Breast epithelium (tissue), 4 donors: ENCODE measurements at regions not wholly inside any gene's neighbourhood (a gene's known extent, or its start where the extent isn't known, plus 50 kb on each side); places are given as distances from the start of the nearest gene placed in this dataset.
"Not testable (repeated sequence)": the region's sequence is repeated elsewhere in the genome, so short reads cannot be mapped to it uniquely, and the experiment has no call there.

ENCODE experiments used
- DNase-seq, 2 donors: peaks; one replicate each; pipeline ENCODE4 v3.0.0-alpha.2; 2019; ENCODE audit warnings: low spot score in 2 of 2
- H3K27ac ChIP-seq, 2 donors: fragments of 200-600 bp; sonication (generic) in 1 of 2; one replicate each; pipeline ENCODE4 v1.5.1; 2016 to 2019; ENCODE audit warnings: mild to moderate bottlenecking in 1 of 2
- H3K27me3 ChIP-seq, 2 donors: fragments of 200-600 bp; sonication (generic) in 1 of 2; one replicate each; pipeline versions ENCODE4 v1.5.1 to v1.6.0; 2017 to 2019; ENCODE audit warnings: control low read depth in 1 of 2, mild to moderate bottlenecking in 1 of 2
- H3K36me3 ChIP-seq: fragments of 200-600 bp; one replicate; pipeline ENCODE4 v1.5.1; 2019
- H3K4me1 ChIP-seq, 2 donors: fragments of 200-600 bp; sonication (generic); one replicate each; pipeline ENCODE4 v1.5.1; 2016 to 2019; ENCODE audit warnings: control low read depth in 1 of 2
- H3K4me3 ChIP-seq, 3 donors: fragments of 200-600 bp; sonication (generic); 1 replicate in 2 of 3; 2 replicates in 1 of 3; pipeline ENCODE4 v1.5.1; 2016 to 2019; ENCODE audit warnings: mild to moderate bottlenecking in 3 of 3, moderate library complexity in 2 of 3
- H3K9me3 ChIP-seq, 2 donors: fragments of 200-600 bp; sonication (generic) in 1 of 2; one replicate each; pipeline ENCODE4 v1.5.1; 2016 to 2019; ENCODE audit warnings: control low read depth in 1 of 2
- CTCF ChIP-seq, 3 donors: fragments of 450-650 bp; IDR thresholded peaks; one replicate each; pipeline ENCODE4 v1.5.1; 2016 to 2017; ENCODE audit warnings: antibody characterized with exemption in 3 of 3, mild to moderate bottlenecking in 3 of 3, moderate library complexity in 3 of 3
- POLR2A ChIP-seq: fragments of 450-650 bp; IDR thresholded peaks from one replicate; pipeline ENCODE4 v1.6.1; 2016; ENCODE audit warnings: antibody characterized with exemption, mild to moderate bottlenecking, moderate library complexity
- POLR2AphosphoS5 ChIP-seq, 3 donors: sonication (generic); formaldehyde crosslinking; IDR thresholded peaks; one replicate each; pipeline ENCODE4 v1.6.1; 2017; ENCODE audit warnings: antibody characterized with exemption in 3 of 3
- intact Hi-C: fragments of 100-400 bp; cut with DNase I; formaldehyde crosslinking; loops from one replicate; pipeline ENCODE4 v1.15.1; 2023; ENCODE audit warnings: low total_unique reads

DNA sequence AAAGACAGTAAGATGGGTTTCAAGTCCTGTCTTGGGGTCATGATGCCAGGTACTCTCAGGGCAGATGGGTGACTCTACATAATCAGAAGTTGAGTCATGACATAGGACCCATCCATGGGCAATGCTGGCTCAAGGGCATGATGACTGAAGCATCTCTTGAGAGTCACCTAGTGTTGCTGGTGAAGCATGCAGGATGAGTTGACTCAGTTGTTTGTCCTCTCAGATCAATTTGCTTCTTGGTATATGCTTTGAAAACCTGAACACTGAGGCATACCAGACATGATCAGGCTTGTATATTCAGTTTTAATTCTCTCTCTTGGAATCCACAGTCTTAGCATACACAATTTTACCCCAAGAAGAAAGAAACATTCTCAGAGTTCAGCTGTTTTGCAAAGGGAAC lies 658.9 kb upstream of the NXPH2 start:
- Histone ChIP-seq H3K9me3 (no peaks in the 10 kb centered on the region), H3K27me3 (no peaks in the 10 kb centered on the region), H3K4me1 (no peaks in the 10 kb centered on the region), H3K27ac (no peak overlapping the region), H3K36me3 (no peaks in the 10 kb centered on the region), H3K4me3 (no peak overlapping the region)
- TF ChIP-seq CTCF (IDR thresholded peaks at IDR 0.05) = no peak
- TF ChIP-seq POLR2A = no peak
- intact Hi-C loops = no loop called here
- DNase-seq = no peak

- no peaks in the 10 kb centered on the region for H3K27me3 ChIP-seq
- H3K4me3 ChIP-seq = no peak overlapping the region
- TF ChIP-seq POLR2AphosphoS5 (IDR thresholded peaks at IDR 0.05) (no peak), CTCF (IDR thresholded peaks at IDR 0.05) (no peak), POLR2A (no peak)
- DNase-seq = no peak
- H3K36me3 ChIP-seq = no peaks in the 10 kb centered on the region
- no peaks in the 10 kb centered on the region for H3K4me1 ChIP-seq
- no peak overlapping the region for H3K27ac ChIP-seq
- intact Hi-C loops = no loop called here
- H3K9me3 ChIP-seq = no peaks in the 10 kb centered on the region
Observed at GRCh38 chr2:139438478-139438877, 658.3 kb upstream of the NXPH2 start.

GRCh38 chr2:139427164-139427563 lies 647.0 kb upstream of the NXPH2 start:
- DNase-seq = no peak
- no peak overlapping the region for H3K27ac ChIP-seq
- no peaks in the 10 kb centered on the region for H3K4me1 ChIP-seq
- no peaks in the 10 kb centered on the region for H3K27me3 ChIP-seq
- no peaks in the 10 kb centered on the region for H3K9me3 ChIP-seq
- intact Hi-C loops = no loop called here
- no peaks in the 10 kb centered on the region for H3K36me3 ChIP-seq
- H3K4me3 ChIP-seq = no peak overlapping the region
- TF ChIP-seq POLR2A = no peak
- no peak for TF ChIP-seq POLR2AphosphoS5 (IDR thresholded peaks at IDR 0.05)
- no peak for TF ChIP-seq CTCF (IDR thresholded peaks at IDR 0.05)

DNA sequence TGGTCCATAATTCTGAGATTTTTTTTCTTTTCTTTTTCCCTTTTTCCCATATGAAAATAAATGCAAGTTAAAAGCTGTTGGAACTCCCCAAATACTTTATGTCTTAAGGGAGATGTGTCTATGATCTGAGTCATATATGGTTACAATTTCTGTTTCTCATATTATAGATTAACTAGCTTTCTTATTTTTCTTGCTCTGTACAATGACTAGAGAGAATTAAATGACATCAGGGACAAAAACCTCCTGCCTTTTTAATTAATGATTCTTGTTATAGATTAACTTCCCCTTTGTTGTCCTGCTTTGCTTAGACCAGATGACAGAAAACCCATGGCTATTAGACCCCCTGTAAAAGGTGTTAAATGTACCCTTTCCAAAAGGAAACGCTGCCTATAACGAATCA lies 643.9 kb upstream of the NXPH2 start:
- Histone ChIP-seq H3K4me3 (no peak overlapping the region), H3K27me3 (no peaks in the 10 kb centered on the region), H3K36me3 (no peaks in the 10 kb centered on the region), H3K9me3 (no peaks in the 10 kb centered on the region), H3K4me1 (no peaks in the 10 kb centered on the region), H3K27ac (no peak overlapping the region)
- TF ChIP-seq POLR2A (no peak), POLR2AphosphoS5 (IDR thresholded peaks at IDR 0.05) (no peak)
- intact Hi-C loops = no loop called here
- DNase-seq = no peak

DNA sequence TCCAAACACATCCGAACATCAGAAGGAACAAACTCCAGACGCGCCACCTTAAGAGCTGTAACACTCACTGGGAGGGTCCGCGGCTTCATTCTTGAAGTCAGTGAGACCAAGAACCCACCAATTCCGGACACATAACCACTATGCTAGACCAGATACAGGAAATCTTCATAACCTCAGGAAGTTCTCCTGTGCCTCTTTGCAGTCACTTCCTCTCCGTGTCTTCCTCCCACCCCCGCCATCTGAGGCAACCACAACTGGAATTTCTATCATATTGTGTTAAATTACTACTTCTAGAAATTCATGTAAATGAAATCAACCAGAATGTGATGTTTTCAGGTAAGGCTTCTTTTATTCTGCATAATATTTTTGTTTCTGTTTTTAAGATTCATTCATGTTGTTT lies 631.0 kb upstream of the NXPH2 start:
- no peak for TF ChIP-seq POLR2A
- no peak for TF ChIP-seq CTCF (IDR thresholded peaks at IDR 0.05)
- TF ChIP-seq POLR2AphosphoS5 (IDR thresholded peaks at IDR 0.05) = no peak
- Histone ChIP-seq H3K36me3 (no peaks in the 10 kb centered on the region), H3K4me1 (no peaks in the 10 kb centered on the region), H3K4me3 (no peak overlapping the region), H3K9me3 (peaks cover 0 to 12% of the 10 kb centered on the region in 2 donors), H3K27ac (no peak overlapping the region), H3K27me3 (no peaks in the 10 kb centered on the region)
- no peak for DNase-seq
- intact Hi-C loops = no loop called here

- intact Hi-C loops, H3K36me3 ChIP-seq, H3K4me3 ChIP-seq, H3K4me1 ChIP-seq, H3K27me3 ChIP-seq, DNase-seq, H3K27ac ChIP-seq: not testable (repeated sequence)
- peaks cover 0 to 12% of the 10 kb centered on the region in 2 donors for H3K9me3 ChIP-seq
Observed at GRCh38 chr2:139410833-139411174, 630.6 kb upstream of the NXPH2 start.

- H3K27ac ChIP-seq, H3K27me3 ChIP-seq, H3K4me1 ChIP-seq, H3K36me3 ChIP-seq, DNase-seq, H3K4me3 ChIP-seq, intact Hi-C loops: not testable (repeated sequence)
- peaks cover 0 to 11% of the 10 kb centered on the region in 2 donors for H3K9me3 ChIP-seq
Observed at GRCh38 chr2:139410147-139410832, 630.1 kb upstream of the NXPH2 start.
